ENCODE measurements at regions not wholly inside any gene's neighbourhood (a gene's known extent, or its start where the extent isn't known, plus 50 kb on each side); places are given as distances from the start of the nearest gene placed in this dataset.

DNA sequence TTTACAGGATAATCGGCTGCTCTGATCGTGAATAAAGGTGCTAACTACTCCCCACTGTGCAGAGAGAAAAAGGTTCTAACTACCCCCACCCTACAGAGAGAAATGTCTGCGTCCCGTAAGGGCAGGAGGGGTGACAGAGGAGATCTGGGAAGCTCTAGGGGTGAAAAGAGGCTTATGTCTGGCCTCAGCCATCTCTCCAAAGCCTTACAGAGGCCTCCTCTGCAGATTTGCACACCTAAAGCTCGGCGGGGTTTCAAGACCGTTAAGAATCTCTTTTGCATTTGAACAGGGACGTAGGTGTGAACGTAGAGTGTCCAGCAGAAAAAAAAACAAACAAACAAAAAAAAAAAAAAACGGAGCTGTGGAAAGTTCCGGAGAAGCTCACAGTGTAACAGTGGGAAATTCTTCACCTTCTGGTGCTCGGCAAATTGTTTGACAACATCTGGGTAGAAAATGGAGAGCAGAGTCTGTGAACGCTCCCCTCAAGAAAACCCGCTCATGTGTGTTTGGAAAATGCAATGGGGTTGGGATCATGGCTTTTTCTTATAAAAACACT lies 161.0 kb downstream of the SHOX start:
- peaks cover 23% of the 10 kb centered on the region for H3K4me1 ChIP-seq (ENCODE audit: insufficient read depth)
- H3K27me3 ChIP-seq (ENCODE audit: insufficient read depth): no peaks in the 10 kb centered on the region
- H3K4me2 ChIP-seq: peak overlapping the region; percentile 31
- H3K9me3 Mint-ChIP-seq: peaks cover 95% of the 10 kb centered on the region
- H3K9me2 ChIP-seq (ENCODE audit: insufficient read depth): no peaks in the 10 kb centered on the region
- TF ChIP-seq NANOG (IDR thresholded peaks at IDR 0.05; ENCODE audit: borderline replicate concordance) (0 out of 2 replicates have a peak, but pooled peaks have one; percentile 33), ZNF331 (CRISPR knock-in tag; IDR thresholded peaks at IDR 0.05; ENCODE audit: low read depth) (no peak), POLR2AphosphoS5 (IDR thresholded peaks at IDR 0.05; ENCODE audit: low read depth) (0 out of 2 replicates have a peak, but pooled peaks have one; percentile 28)
- H3K4me3 Mint-ChIP-seq: no peak overlapping the region
- H3K36me3 Mint-ChIP-seq (ENCODE audit: low read depth): peaks cover 32% of the 10 kb centered on the region; the same call in 2 of the 3 replicates
- peaks cover 4% of the 10 kb centered on the region; the same call in 1 of the 3 replicates for H3K4me1 Mint-ChIP-seq
- no peak overlapping the region for H3K27ac Mint-ChIP-seq
- H3K36me3 ChIP-seq (ENCODE audit: insufficient read depth): no peaks in the 10 kb centered on the region
- peak overlapping the region; percentile 27 for H3K4me3 ChIP-seq
- H2AFZ ChIP-seq: no peak overlapping the region
- peak; percentile 84 for DNase-seq (ENCODE audit: low spot score)
- H3K27me3 Mint-ChIP-seq (ENCODE audit: insufficient read depth, low read depth, poor library complexity): peaks cover 5% of the 10 kb centered on the region
- peak; percentile 86 for ATAC-seq
- no peaks in the 10 kb centered on the region for H3K79me2 ChIP-seq (replicated peaks; ENCODE audit: insufficient read depth)
- peaks cover 11% of the 10 kb centered on the region for H3F3A ChIP-seq (replicated peaks; ENCODE audit: low read depth)
- no peaks in the 10 kb centered on the region for H4K20me1 ChIP-seq (replicated peaks; ENCODE audit: insufficient read depth)
- peak overlapping the region; percentile 94 for H3K27ac ChIP-seq (ENCODE audit: low read depth)

DNA sequence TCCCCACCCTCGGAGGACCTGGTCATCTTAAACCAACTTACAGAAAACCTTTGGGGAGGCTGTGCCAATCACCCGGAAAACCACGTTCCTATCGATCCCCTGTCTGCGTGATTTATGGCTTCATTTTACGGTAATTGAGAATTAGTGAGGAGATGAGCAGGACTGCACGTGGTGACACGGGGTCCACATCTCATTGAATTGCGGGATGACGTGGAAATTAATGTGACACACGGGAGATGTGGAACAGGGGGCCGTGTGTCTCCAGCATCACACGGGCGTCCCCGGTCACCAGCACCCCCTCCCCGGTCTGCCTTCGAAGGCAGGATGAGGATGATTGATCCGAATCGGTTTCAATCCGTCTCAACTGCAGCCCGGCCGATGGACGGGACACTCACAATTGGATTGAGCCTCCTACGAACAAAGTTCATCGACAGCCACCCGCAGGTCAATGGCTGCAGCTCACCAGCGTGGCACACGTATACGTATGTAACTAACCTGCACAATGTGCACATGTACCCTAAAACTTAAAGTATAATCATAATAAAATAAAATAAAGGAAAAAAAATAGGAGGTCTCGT lies 160.3 kb downstream of the SHOX start:
- Mint-ChIP-seq H3K36me3 (ENCODE audit: low read depth) (peaks cover 32% of the 10 kb centered on the region; the same call in 2 of the 3 replicates), H3K9me3 (peaks cover 95% of the 10 kb centered on the region), H3K4me3 (no peak overlapping the region), H3K27ac (no peak overlapping the region), H3K27me3 (ENCODE audit: insufficient read depth, low read depth, poor library complexity) (peaks cover 5% of the 10 kb centered on the region), H3K4me1 (peaks cover 4% of the 10 kb centered on the region; the same call in 1 of the 3 replicates)
- ATAC-seq (peak; percentile 15), DNase-seq (ENCODE audit: low spot score) (peak; percentile 33)
- TF ChIP-seq, protein P1, sequence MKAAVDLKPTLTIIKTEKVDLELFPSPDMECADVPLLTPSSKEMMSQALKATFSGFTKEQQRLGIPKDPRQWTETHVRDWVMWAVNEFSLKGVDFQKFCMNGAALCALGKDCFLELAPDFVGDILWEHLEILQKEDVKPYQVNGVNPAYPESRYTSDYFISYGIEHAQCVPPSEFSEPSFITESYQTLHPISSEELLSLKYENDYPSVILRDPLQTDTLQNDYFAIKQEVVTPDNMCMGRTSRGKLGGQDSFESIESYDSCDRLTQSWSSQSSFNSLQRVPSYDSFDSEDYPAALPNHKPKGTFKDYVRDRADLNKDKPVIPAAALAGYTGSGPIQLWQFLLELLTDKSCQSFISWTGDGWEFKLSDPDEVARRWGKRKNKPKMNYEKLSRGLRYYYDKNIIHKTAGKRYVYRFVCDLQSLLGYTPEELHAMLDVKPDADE (IDR thresholded peaks at IDR 0.05): no peak
- TF ChIP-seq ZNF114 (CRISPR knock-in tag; IDR thresholded peaks at IDR 0.05): no peak
- TF ChIP-seq, protein P2, sequence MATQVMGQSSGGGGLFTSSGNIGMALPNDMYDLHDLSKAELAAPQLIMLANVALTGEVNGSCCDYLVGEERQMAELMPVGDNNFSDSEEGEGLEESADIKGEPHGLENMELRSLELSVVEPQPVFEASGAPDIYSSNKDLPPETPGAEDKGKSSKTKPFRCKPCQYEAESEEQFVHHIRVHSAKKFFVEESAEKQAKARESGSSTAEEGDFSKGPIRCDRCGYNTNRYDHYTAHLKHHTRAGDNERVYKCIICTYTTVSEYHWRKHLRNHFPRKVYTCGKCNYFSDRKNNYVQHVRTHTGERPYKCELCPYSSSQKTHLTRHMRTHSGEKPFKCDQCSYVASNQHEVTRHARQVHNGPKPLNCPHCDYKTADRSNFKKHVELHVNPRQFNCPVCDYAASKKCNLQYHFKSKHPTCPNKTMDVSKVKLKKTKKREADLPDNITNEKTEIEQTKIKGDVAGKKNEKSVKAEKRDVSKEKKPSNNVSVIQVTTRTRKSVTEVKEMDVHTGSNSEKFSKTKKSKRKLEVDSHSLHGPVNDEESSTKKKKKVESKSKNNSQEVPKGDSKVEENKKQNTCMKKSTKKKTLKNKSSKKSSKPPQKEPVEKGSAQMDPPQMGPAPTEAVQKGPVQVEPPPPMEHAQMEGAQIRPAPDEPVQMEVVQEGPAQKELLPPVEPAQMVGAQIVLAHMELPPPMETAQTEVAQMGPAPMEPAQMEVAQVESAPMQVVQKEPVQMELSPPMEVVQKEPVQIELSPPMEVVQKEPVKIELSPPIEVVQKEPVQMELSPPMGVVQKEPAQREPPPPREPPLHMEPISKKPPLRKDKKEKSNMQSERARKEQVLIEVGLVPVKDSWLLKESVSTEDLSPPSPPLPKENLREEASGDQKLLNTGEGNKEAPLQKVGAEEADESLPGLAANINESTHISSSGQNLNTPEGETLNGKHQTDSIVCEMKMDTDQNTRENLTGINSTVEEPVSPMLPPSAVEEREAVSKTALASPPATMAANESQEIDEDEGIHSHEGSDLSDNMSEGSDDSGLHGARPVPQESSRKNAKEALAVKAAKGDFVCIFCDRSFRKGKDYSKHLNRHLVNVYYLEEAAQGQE (IDR thresholded peaks at IDR 0.05; ENCODE audit: unreplicated experiment): no peak
- TF ChIP-seq, protein P3, sequence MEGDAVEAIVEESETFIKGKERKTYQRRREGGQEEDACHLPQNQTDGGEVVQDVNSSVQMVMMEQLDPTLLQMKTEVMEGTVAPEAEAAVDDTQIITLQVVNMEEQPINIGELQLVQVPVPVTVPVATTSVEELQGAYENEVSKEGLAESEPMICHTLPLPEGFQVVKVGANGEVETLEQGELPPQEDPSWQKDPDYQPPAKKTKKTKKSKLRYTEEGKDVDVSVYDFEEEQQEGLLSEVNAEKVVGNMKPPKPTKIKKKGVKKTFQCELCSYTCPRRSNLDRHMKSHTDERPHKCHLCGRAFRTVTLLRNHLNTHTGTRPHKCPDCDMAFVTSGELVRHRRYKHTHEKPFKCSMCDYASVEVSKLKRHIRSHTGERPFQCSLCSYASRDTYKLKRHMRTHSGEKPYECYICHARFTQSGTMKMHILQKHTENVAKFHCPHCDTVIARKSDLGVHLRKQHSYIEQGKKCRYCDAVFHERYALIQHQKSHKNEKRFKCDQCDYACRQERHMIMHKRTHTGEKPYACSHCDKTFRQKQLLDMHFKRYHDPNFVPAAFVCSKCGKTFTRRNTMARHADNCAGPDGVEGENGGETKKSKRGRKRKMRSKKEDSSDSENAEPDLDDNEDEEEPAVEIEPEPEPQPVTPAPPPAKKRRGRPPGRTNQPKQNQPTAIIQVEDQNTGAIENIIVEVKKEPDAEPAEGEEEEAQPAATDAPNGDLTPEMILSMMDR (conservative IDR thresholded peaks at IDR 0.05; ENCODE audit: low read depth in 2 of 2): no peak
- Histone ChIP-seq H3K27ac (ENCODE audit: low read depth) (peak overlapping the region; percentile 94), H3K4me3 (peak overlapping the region; percentile 27), H3K4me2 (peak overlapping the region; percentile 31), H2AFZ (peak overlapping the region; percentile 80), H3K4me1 (ENCODE audit: insufficient read depth) (peaks cover 23% of the 10 kb centered on the region), H3K9me2 (ENCODE audit: insufficient read depth) (no peaks in the 10 kb centered on the region), H3K27me3 (ENCODE audit: insufficient read depth) (no peaks in the 10 kb centered on the region), H4K20me1 (replicated peaks; ENCODE audit: insufficient read depth) (no peaks in the 10 kb centered on the region), H3K79me2 (replicated peaks; ENCODE audit: insufficient read depth) (no peaks in the 10 kb centered on the region), H3F3A (replicated peaks; ENCODE audit: low read depth) (peaks cover 11% of the 10 kb centered on the region), H3K36me3 (ENCODE audit: insufficient read depth) (no peaks in the 10 kb centered on the region)

All from GM23338 (cell line).